Neural cell (in vitro differentiated cells): ENCODE measurements at regions not wholly inside any gene's neighbourhood (a gene's known extent, or its start where the extent isn't known, plus 50 kb on each side); places are given as distances from the start of the nearest gene placed in this dataset.

Experiments used
- H2AFZ ChIP-seq: fragments of 200-600, 300-800 bp; sonication (generic), shearing (Covaris generic); 2 replicates; pipeline ENCODE4 v1.6.0; 2014; ENCODE audit warnings: low read depth, mild to moderate bottlenecking, antibody characterized with exemption, low read length, moderate library complexity
- H3F3A ChIP-seq: fragments of 200-600 bp; shearing (Covaris generic); 2 replicates; pipeline ENCODE4 v1.6.1; 2016; ENCODE audit warnings: mild to moderate bottlenecking, moderate library complexity, mixed read lengths, antibody characterized with exemption, low read length; ENCODE audit not compliant: insufficient read depth, poor library complexity, severe bottlenecking
- H3K27ac ChIP-seq: fragments of 200-600, 300-800 bp; sonication (generic), shearing (Covaris generic); 2 replicates; pipeline ENCODE4 v1.5.1; 2014; ENCODE audit warnings: mild to moderate bottlenecking, low read length, moderate library complexity
- H3K27me3 ChIP-seq: fragments of 300-800, 200-600 bp; sonication (generic), shearing (Covaris generic); 2 replicates; pipeline ENCODE4 v1.6.0; 2014; ENCODE audit warnings: mild to moderate bottlenecking, low read depth, low read length, moderate library complexity; ENCODE audit not compliant: insufficient read depth
- H3K36me3 ChIP-seq: fragments of 300-800, 200-600 bp; sonication (generic), shearing (Covaris generic); 2 replicates; pipeline ENCODE4 v1.5.1; 2014; ENCODE audit warnings: mild to moderate bottlenecking, antibody characterized with exemption, low read length, moderate library complexity; ENCODE audit not compliant: insufficient read depth
- H3K4me2 ChIP-seq: fragments of 300-800, 200-600 bp; sonication (generic), shearing (Covaris generic); 2 replicates; pipeline ENCODE4 v1.6.0; 2014; ENCODE audit warnings: mild to moderate bottlenecking, low read length
- H3K4me3 ChIP-seq: fragments of 300-800, 200-600 bp; sonication (generic), shearing (Covaris generic); 2 replicates; pipeline ENCODE4 v1.5.1; 2014; ENCODE audit warnings: mild to moderate bottlenecking, low read length, moderate library complexity
- H3K79me2 ChIP-seq: fragments of 200-600 bp; shearing (Covaris generic); replicated peaks from 2 replicates; pipeline ENCODE4 v1.6.0; 2014; ENCODE audit warnings: mild to moderate bottlenecking, low read length, moderate library complexity; ENCODE audit not compliant: insufficient read depth
- H3K9ac ChIP-seq: fragments of 300-800, 200-600 bp; sonication (generic), shearing (Covaris generic); 2 replicates; pipeline ENCODE4 v1.6.1; 2016; ENCODE audit warnings: mild to moderate bottlenecking, low read length, mixed read lengths
- H3K9me2 ChIP-seq: fragments of 200-600 bp; shearing (Covaris generic); 2 replicates; pipeline ENCODE4 v1.6.1; 2016; ENCODE audit warnings: mild to moderate bottlenecking, low read length, mixed read lengths; ENCODE audit not compliant: insufficient read depth
- H3K9me3 ChIP-seq: fragments of 200-600, 300-800 bp; sonication (generic), shearing (Covaris generic); 2 replicates; pipeline ENCODE4 v1.6.1; 2016; ENCODE audit warnings: mild to moderate bottlenecking, mixed run types, low read length, moderate library complexity, mixed read lengths
- H4K20me1 ChIP-seq: fragments of 200-600 bp; shearing (Covaris generic); 2 replicates; pipeline ENCODE4 v1.6.1; 2016; ENCODE audit warnings: mild to moderate bottlenecking, mixed run types; ENCODE audit not compliant: insufficient read depth
- CTCF ChIP-seq: fragments of 450-650 bp; IDR thresholded peaks from 2 replicates; pipeline ENCODE4 v1.5.1; 2014; ENCODE audit warnings: antibody characterized with exemption, mild to moderate bottlenecking, moderate library complexity; ENCODE audit not compliant: poor library complexity, severe bottlenecking
- EP300 ChIP-seq: fragments of 450-650 bp; conservative IDR thresholded peaks from 2 replicates; pipeline ENCODE4 v1.6.1; 2014; ENCODE audit warnings: antibody characterized with exemption, mild to moderate bottlenecking, moderate library complexity; ENCODE audit not compliant: poor library complexity, severe bottlenecking
- EZH2 ChIP-seq: fragments of 200-600, 300-800 bp; shearing (Covaris generic), sonication (generic); IDR thresholded peaks from 2 replicates; pipeline ENCODE4 v1.6.1; 2014; ENCODE audit warnings: antibody characterized with exemption, low read length, borderline replicate concordance, mild to moderate bottlenecking; ENCODE audit not compliant: insufficient read depth, poor library complexity, severe bottlenecking
- MXI1 ChIP-seq: fragments of 450-650 bp; conservative IDR thresholded peaks from 2 replicates; pipeline ENCODE4 v1.6.1; 2014; ENCODE audit warnings: antibody characterized with exemption, mild to moderate bottlenecking; ENCODE audit not compliant: poor library complexity, severe bottlenecking
- POLR2AphosphoS5 ChIP-seq: IDR thresholded peaks from 2 replicates; pipeline ENCODE4 v1.6.1; 2012
- RAD21 ChIP-seq: fragments of 450-650 bp; conservative IDR thresholded peaks from 2 replicates; pipeline ENCODE4 v1.6.1; 2014; ENCODE audit warnings: antibody characterized with exemption, mild to moderate bottlenecking, moderate library complexity
- REST ChIP-seq: IDR thresholded peaks from 2 replicates; pipeline ENCODE4 v1.6.1; 2012; ENCODE audit warnings: borderline replicate concordance
- SMC3 ChIP-seq: fragments of 450-650 bp; conservative IDR thresholded peaks from 2 replicates; pipeline ENCODE4 v1.6.1; 2014; ENCODE audit warnings: antibody characterized with exemption, mild to moderate bottlenecking, moderate library complexity; ENCODE audit not compliant: poor library complexity
- TAF1 ChIP-seq: IDR thresholded peaks from 2 replicates; pipeline ENCODE4 v1.6.1; 2012; ENCODE audit warnings: low read depth

- no peaks in the 10 kb centered on the region for H3K9me2 ChIP-seq
- no peak for TF ChIP-seq EP300
- no peak for TF ChIP-seq CTCF
- H3K9ac ChIP-seq = no peak overlapping the region
- H3K4me3 ChIP-seq = no peak overlapping the region
- H2AFZ ChIP-seq = no peak overlapping the region
- no peaks in the 10 kb centered on the region for H3F3A ChIP-seq
- H3K27me3 ChIP-seq = no peaks in the 10 kb centered on the region
- no peaks in the 10 kb centered on the region for H3K9me3 ChIP-seq
- no peaks in the 10 kb centered on the region for H3K36me3 ChIP-seq
- no peaks in the 10 kb centered on the region for H3K79me2 ChIP-seq
- H3K27ac ChIP-seq = no peak overlapping the region
- H4K20me1 ChIP-seq = no peaks in the 10 kb centered on the region
- H3K4me2 ChIP-seq = no peak overlapping the region
These were observed 1591.6 kb upstream of the MIR17HG start for GRCh38 chr13:89755729-89756492.

GRCh38 chr13:89763005-89763404, 1584.5 kb upstream of the MIR17HG start:
- TF ChIP-seq EZH2 (no peak), POLR2AphosphoS5 (no peak), TAF1 (no peak), REST (no peak), EP300 (no peak), MXI1 (no peak), RAD21 (no peak), SMC3 (no peak), CTCF (no peak)
- H3K9me3 ChIP-seq = no peaks in the 10 kb centered on the region
- H3K27ac ChIP-seq = no peak overlapping the region
- no peak overlapping the region for H3K4me3 ChIP-seq
- H3K9me2 ChIP-seq = no peaks in the 10 kb centered on the region
- no peaks in the 10 kb centered on the region for H3K79me2 ChIP-seq
- no peak overlapping the region for H2AFZ ChIP-seq
- no peaks in the 10 kb centered on the region for H3K36me3 ChIP-seq
- H3F3A ChIP-seq = no peaks in the 10 kb centered on the region
- H3K4me2 ChIP-seq = no peak overlapping the region
- H4K20me1 ChIP-seq = no peaks in the 10 kb centered on the region
- no peaks in the 10 kb centered on the region for H3K27me3 ChIP-seq
- no peak overlapping the region for H3K9ac ChIP-seq
